DND-41 (cell line): ENCODE measurements at regions not wholly inside any gene's neighbourhood (a gene's known extent, or its start where the extent isn't known, plus 50 kb on each side); places are given as distances from the start of the nearest gene placed in this dataset.

ENCODE experiments used
- ATAC-seq: fragments of 200-7000 bp; cut with Tn5 transposase; 3 replicates; pipeline ENCODE4 v1.9.1; 2021; ENCODE audit warnings: low read depth; ENCODE audit not compliant: insufficient read depth
- DNase-seq: peaks from one replicate; pipeline ENCODE4 v3.0.0-alpha.2; 2020
- H2AFZ ChIP-seq: 2 replicates; pipeline ENCODE4 v1.6.0; 2012; ENCODE audit warnings: low read depth, low read length
- H3K27ac ChIP-seq: 2 replicates; pipeline ENCODE4 v1.5.1; 2012; ENCODE audit warnings: low read length, inconsistent platforms
- H3K27me3 ChIP-seq: fragments of 200-600 bp; sonication (generic); 2 replicates; pipeline ENCODE4 v1.6.0; 2012; ENCODE audit warnings: low read length, mild to moderate bottlenecking, inconsistent platforms; ENCODE audit not compliant: insufficient read depth, poor library complexity
- H3K36me3 ChIP-seq: 2 replicates; pipeline ENCODE4 v1.5.1; 2012; ENCODE audit warnings: low read length, inconsistent platforms; ENCODE audit not compliant: insufficient read depth
- H3K4me1 ChIP-seq: 2 replicates; pipeline ENCODE4 v1.5.1; 2012; ENCODE audit warnings: mild to moderate bottlenecking, low read length; ENCODE audit not compliant: insufficient read depth
- H3K4me2 ChIP-seq: 2 replicates; pipeline ENCODE4 v1.6.0; 2012; ENCODE audit warnings: mild to moderate bottlenecking, moderate library complexity, low read length, inconsistent platforms; ENCODE audit not compliant: insufficient read depth
- H3K4me3 ChIP-seq, 2 experiments: fragments of 200-600 bp in 1 of 2; shearing (Covaris generic) in 1 of 2; 2 replicates each; pipeline ENCODE4 v1.5.1; 2012 to 2016; ENCODE audit warnings: inconsistent platforms in 2 of 2, low read length in 2 of 2, mild to moderate bottlenecking in 2 of 2, low read depth in 1 of 2, moderate library complexity in 1 of 2
- H3K79me2 ChIP-seq: 2 replicates; pipeline ENCODE4 v1.6.0; 2012; ENCODE audit warnings: low read length, inconsistent platforms; ENCODE audit not compliant: insufficient read depth
- H3K9ac ChIP-seq: 2 replicates; pipeline ENCODE4 v1.6.0; 2012; ENCODE audit warnings: low read depth, mild to moderate bottlenecking, inconsistent platforms, low read length, moderate library complexity
- H3K9me3 ChIP-seq: 2 replicates; pipeline ENCODE4 v1.5.1; 2012; ENCODE audit warnings: low read length, moderate library complexity, mild to moderate bottlenecking, inconsistent platforms; ENCODE audit not compliant: insufficient read depth, severe bottlenecking
- H4K20me1 ChIP-seq: 2 replicates; pipeline ENCODE4 v1.6.0; 2012; ENCODE audit warnings: low read length; ENCODE audit not compliant: insufficient read depth
- CTCF ChIP-seq: IDR thresholded peaks from 2 replicates; pipeline ENCODE4 v1.5.1; 2012; ENCODE audit warnings: borderline replicate concordance, low read length, moderate library complexity, mild to moderate bottlenecking; ENCODE audit not compliant: poor library complexity, severe bottlenecking; ENCODE audit errors: extremely low read depth
- EZH2 ChIP-seq: IDR thresholded peaks from 3 replicates; pipeline ENCODE4 v1.6.1; 2012; ENCODE audit warnings: borderline replicate concordance, low read depth, mild to moderate bottlenecking, moderate library complexity, low read length, inconsistent platforms; ENCODE audit not compliant: severe bottlenecking

GRCh38 chr9:129338724-129339430 lies 160.8 kb upstream of the IER5L start:
- Histone ChIP-seq H2AFZ (no peak overlapping the region), H3K27me3 (peaks cover 21% of the 10 kb centered on the region), H3K4me2 (no peak overlapping the region), H3K4me1 (no peaks in the 10 kb centered on the region), H3K4me3 (no peak overlapping the region), H3K27ac (no peak overlapping the region), H3K36me3 (no peaks in the 10 kb centered on the region), H3K9me3 (no peaks in the 10 kb centered on the region), H3K9ac (no peak overlapping the region), H4K20me1 (no peaks in the 10 kb centered on the region; the same call in 1 of the 2 replicates), H3K79me2 (no peaks in the 10 kb centered on the region)
- DNase-seq = no peak
- no peak for TF ChIP-seq CTCF
- TF ChIP-seq EZH2 = no peak
- ATAC-seq = no peak

GRCh38 chr9:129337336-129338140 lies 159.5 kb upstream of the IER5L start:
- TF ChIP-seq EZH2 (no peak), CTCF (no peak)
- no peaks in the 10 kb centered on the region; the same call in 1 of the 2 replicates for H4K20me1 ChIP-seq
- no peak overlapping the region for H2AFZ ChIP-seq
- H3K9me3 ChIP-seq = no peaks in the 10 kb centered on the region
- H3K4me1 ChIP-seq = no peaks in the 10 kb centered on the region
- no peak overlapping the region for H3K27ac ChIP-seq
- ATAC-seq = no peak
- no peak for DNase-seq
- no peaks in the 10 kb centered on the region for H3K36me3 ChIP-seq
- no peak overlapping the region for H3K4me3 ChIP-seq
- H3K4me2 ChIP-seq = no peak overlapping the region
- peaks cover 21% of the 10 kb centered on the region for H3K27me3 ChIP-seq
- no peaks in the 10 kb centered on the region for H3K79me2 ChIP-seq
- no peak overlapping the region for H3K9ac ChIP-seq

GRCh38 chr9:129336601-129337331 lies 158.7 kb upstream of the IER5L start:
- no peak for DNase-seq
- no peaks in the 10 kb centered on the region for H3K4me1 ChIP-seq
- H3K27ac ChIP-seq = no peak overlapping the region
- H3K9ac ChIP-seq = no peak overlapping the region
- H3K4me3 ChIP-seq = no peak overlapping the region
- peaks cover 21% of the 10 kb centered on the region for H3K27me3 ChIP-seq
- H2AFZ ChIP-seq = no peak overlapping the region
- H4K20me1 ChIP-seq = no peaks in the 10 kb centered on the region; the same call in 1 of the 2 replicates
- H3K36me3 ChIP-seq = no peaks in the 10 kb centered on the region
- H3K9me3 ChIP-seq = no peaks in the 10 kb centered on the region
- TF ChIP-seq EZH2 = no peak
- TF ChIP-seq CTCF = no peak
- ATAC-seq = 0 out of 3 replicates have a peak, but pooled peaks have one; percentile 39
- no peaks in the 10 kb centered on the region for H3K79me2 ChIP-seq
- 0 out of 2 replicates have a peak overlapping the region, but pooled peaks have one; percentile 8 for H3K4me2 ChIP-seq
